Duodenal mucosa (tissue), 2 donors: ENCODE measurements at regions not wholly inside any gene's neighbourhood (a gene's known extent, or its start where the extent isn't known, plus 50 kb on each side); places are given as distances from the start of the nearest gene placed in this dataset.

ENCODE experiments used
- H3K27ac ChIP-seq: one replicate; pipeline ENCODE4 v1.7.0; 2013; ENCODE audit warnings: low read depth, low read length
- H3K27me3 ChIP-seq, 2 donors: one replicate each; pipeline ENCODE4 v1.7.0; 2013; ENCODE audit warnings: low read length in 2 of 2, control low read depth in 1 of 2; ENCODE audit not compliant: insufficient read depth in 2 of 2, control insufficient read depth in 1 of 2
- H3K36me3 ChIP-seq, 2 donors: one replicate each; pipeline ENCODE4 v1.7.0; 2013; ENCODE audit warnings: low read length in 2 of 2, control low read depth in 1 of 2; ENCODE audit not compliant: insufficient read depth in 2 of 2, control insufficient read depth in 1 of 2
- H3K4me1 ChIP-seq, 2 donors: one replicate each; pipeline ENCODE4 v1.7.0; 2013; ENCODE audit warnings: low read length in 2 of 2, control low read depth in 1 of 2; ENCODE audit not compliant: insufficient read depth in 2 of 2, control insufficient read depth in 1 of 2
- H3K4me3 ChIP-seq, 2 donors: one replicate each; pipeline ENCODE4 v1.7.0; 2013; ENCODE audit warnings: low read length in 2 of 2, low read depth in 1 of 2
- H3K9ac ChIP-seq, 2 donors: one replicate each; pipeline ENCODE4 v1.7.0; 2013; ENCODE audit warnings: low read length in 2 of 2, low read depth in 1 of 2
- H3K9me3 ChIP-seq, 2 donors: one replicate each; pipeline ENCODE4 v1.7.0; 2013; ENCODE audit warnings: low read length in 2 of 2, control low read depth in 1 of 2; ENCODE audit not compliant: control insufficient read depth in 1 of 2

- Histone ChIP-seq H3K27ac (no peak overlapping the region), H3K4me1 (no peaks in the 10 kb centered on the region), H3K9ac (no peak overlapping the region), H3K27me3 (no peaks in the 10 kb centered on the region), H3K4me3 (no peak overlapping the region), H3K9me3 (no peaks in the 10 kb centered on the region), H3K36me3 (no peaks in the 10 kb centered on the region)
Observed at GRCh38 chr6:45812922-45813321, 202.7 kb downstream of the CLIC5 start.

GRCh38 chr6:45808917-45809316 is 206.7 kb downstream of the CLIC5 start:
- no peaks in the 10 kb centered on the region for H3K4me1 ChIP-seq
- H3K27ac ChIP-seq, result no peak overlapping the region
- H3K9ac ChIP-seq, result no peak overlapping the region
- no peaks in the 10 kb centered on the region for H3K9me3 ChIP-seq
- H3K4me3 ChIP-seq, result no peak overlapping the region
- no peaks in the 10 kb centered on the region for H3K36me3 ChIP-seq
- no peaks in the 10 kb centered on the region for H3K27me3 ChIP-seq

- Histone ChIP-seq H3K4me3 (no peak overlapping the region), H3K9me3 (no peaks in the 10 kb centered on the region), H3K9ac (no peak overlapping the region), H3K4me1 (no peaks in the 10 kb centered on the region), H3K27me3 (no peaks in the 10 kb centered on the region), H3K36me3 (no peaks in the 10 kb centered on the region), H3K27ac (no peak overlapping the region)
Observed at GRCh38 chr6:45808042-45808645, 207.5 kb downstream of the CLIC5 start.

- no peak overlapping the region for H3K4me3 ChIP-seq
- H3K9ac ChIP-seq, result no peak overlapping the region
- no peaks in the 10 kb centered on the region for H3K9me3 ChIP-seq
- H3K27me3 ChIP-seq, result no peaks in the 10 kb centered on the region
- no peaks in the 10 kb centered on the region for H3K4me1 ChIP-seq
- no peak overlapping the region for H3K27ac ChIP-seq
- no peaks in the 10 kb centered on the region for H3K36me3 ChIP-seq
Observed at GRCh38 chr6:45807311-45808041, 208.2 kb downstream of the CLIC5 start.

GRCh38 chr6:45806172-45806571 is 209.5 kb downstream of the CLIC5 start:
- Histone ChIP-seq H3K9me3 (no peaks in the 10 kb centered on the region), H3K9ac (no peak overlapping the region), H3K36me3 (no peaks in the 10 kb centered on the region), H3K4me1 (no peaks in the 10 kb centered on the region), H3K4me3 (no peak overlapping the region), H3K27ac (no peak overlapping the region), H3K27me3 (no peaks in the 10 kb centered on the region)

GRCh38 chr6:45803071-45803470 is 212.6 kb downstream of the CLIC5 start:
- H3K9me3 ChIP-seq, result no peaks in the 10 kb centered on the region
- no peak overlapping the region for H3K4me3 ChIP-seq
- H3K36me3 ChIP-seq, result no peaks in the 10 kb centered on the region
- no peak overlapping the region for H3K27ac ChIP-seq
- H3K27me3 ChIP-seq, result no peaks in the 10 kb centered on the region
- no peak overlapping the region for H3K9ac ChIP-seq
- no peaks in the 10 kb centered on the region for H3K4me1 ChIP-seq

GRCh38 chr6:45801471-45802289 is 214.0 kb downstream of the CLIC5 start:
- no peaks in the 10 kb centered on the region for H3K36me3 ChIP-seq
- H3K9ac ChIP-seq, result no peak overlapping the region
- H3K4me3 ChIP-seq, result no peak overlapping the region
- no peaks in the 10 kb centered on the region for H3K9me3 ChIP-seq
- no peak overlapping the region for H3K27ac ChIP-seq
- no peaks in the 10 kb centered on the region for H3K27me3 ChIP-seq
- no peaks in the 10 kb centered on the region for H3K4me1 ChIP-seq

GRCh38 chr6:45800911-45801310 is 214.7 kb downstream of the CLIC5 start:
- Histone ChIP-seq H3K27ac (no peak overlapping the region), H3K36me3 (no peaks in the 10 kb centered on the region), H3K27me3 (no peaks in the 10 kb centered on the region), H3K4me3 (no peak overlapping the region), H3K9ac (no peak overlapping the region), H3K4me1 (no peaks in the 10 kb centered on the region), H3K9me3 (no peaks in the 10 kb centered on the region)

GRCh38 chr6:45795678-45796077 is 220.0 kb downstream of the CLIC5 start:
- Histone ChIP-seq H3K4me3 (no peak overlapping the region), H3K27me3 (no peaks in the 10 kb centered on the region), H3K4me1 (no peaks in the 10 kb centered on the region), H3K9ac (no peak overlapping the region), H3K27ac (no peak overlapping the region), H3K36me3 (no peaks in the 10 kb centered on the region), H3K9me3 (no peaks in the 10 kb centered on the region)

GRCh38 chr6:45794465-45794864 is 221.2 kb downstream of the CLIC5 start:
- H3K4me1 ChIP-seq, result no peaks in the 10 kb centered on the region
- no peaks in the 10 kb centered on the region for H3K9me3 ChIP-seq
- H3K27me3 ChIP-seq, result no peaks in the 10 kb centered on the region
- no peak overlapping the region for H3K27ac ChIP-seq
- H3K9ac ChIP-seq, result no peak overlapping the region
- H3K36me3 ChIP-seq, result no peaks in the 10 kb centered on the region
- H3K4me3 ChIP-seq, result no peak overlapping the region
